GM18868 (cell line): ENCODE measurements at regions not wholly inside any gene's neighbourhood (a gene's known extent, or its start where the extent isn't known, plus 50 kb on each side); places are given as distances from the start of the nearest gene placed in this dataset.
"Not testable (repeated sequence)": the region's sequence is repeated elsewhere in the genome, so short reads cannot be mapped to it uniquely, and the experiment has no call there.

Experiments
- ATAC-seq: cut with Tn5 transposase; IDR thresholded peaks from one replicate; pipeline ENCODE4 v1.9.1; 2021; ENCODE audit warnings: mild to moderate bottlenecking, moderate library complexity; ENCODE audit not compliant: unreplicated experiment

GRCh38 chr14:29982171-29982570 lies 54.5 kb upstream of the PRKD1 start:
- ATAC-seq: no peak

DNA sequence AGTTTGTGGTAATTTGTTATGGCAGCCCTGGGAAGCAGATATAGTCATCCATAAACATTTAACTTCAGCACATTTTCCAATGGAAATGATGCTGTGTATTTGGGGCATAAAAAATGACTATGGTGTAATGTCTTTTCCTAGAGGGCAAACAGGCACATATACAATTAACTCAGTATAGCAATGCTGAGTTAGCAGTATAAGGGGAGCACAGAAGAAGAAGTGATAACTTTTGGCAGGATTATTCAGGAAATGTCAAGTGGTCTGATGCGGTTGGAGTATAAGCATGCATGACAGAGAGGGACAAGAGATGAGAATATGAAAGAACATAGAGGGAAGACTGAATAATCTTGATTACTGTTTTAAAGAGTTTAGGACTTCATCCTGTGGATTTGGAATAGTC lies 55.3 kb upstream of the PRKD1 start:
- no peak for ATAC-seq

DNA sequence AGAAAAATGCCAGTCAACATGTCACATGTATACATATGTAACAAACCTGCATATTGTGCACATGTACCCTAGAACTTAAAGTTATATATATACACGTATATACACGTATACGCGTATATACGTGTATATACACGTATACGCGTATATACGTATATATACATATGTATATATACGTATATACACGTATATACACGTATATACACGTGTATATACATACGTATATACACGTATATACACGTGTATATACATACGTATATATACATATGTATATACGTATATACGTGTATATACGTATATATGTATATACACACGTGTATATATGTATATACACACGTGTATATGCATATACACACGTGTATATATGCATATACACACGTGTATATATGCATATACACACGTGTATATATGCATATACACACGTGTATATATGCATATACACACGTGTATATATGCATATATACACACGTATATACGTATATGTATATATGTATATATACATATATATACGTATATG lies 62.8 kb upstream of the PRKD1 start:
- not testable (repeated sequence) for ATAC-seq

DNA sequence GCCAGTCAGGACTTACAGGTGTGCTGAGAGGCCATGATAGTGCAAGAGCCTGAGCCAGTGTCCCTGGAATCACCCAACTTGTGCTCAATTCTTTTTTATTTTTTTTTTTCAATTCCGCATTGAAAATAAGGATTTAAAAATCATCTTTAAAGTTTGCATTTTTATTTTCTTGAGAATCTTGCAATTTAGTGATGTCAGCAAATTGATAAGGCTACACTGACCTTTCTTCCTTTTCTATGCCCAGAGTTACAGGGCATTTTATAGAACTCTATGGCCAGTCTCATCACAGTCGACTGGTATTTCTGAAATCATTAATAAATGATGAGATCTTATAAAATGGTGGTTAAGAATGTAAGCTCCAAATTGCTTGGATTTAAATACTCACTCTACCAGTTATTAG lies 63.3 kb upstream of the PRKD1 start:
- no peak for ATAC-seq

- ATAC-seq: no peak
Measured at GRCh38 chr14:29993143-29993542, 65.5 kb upstream of the PRKD1 start.

- no peak for ATAC-seq
Measured at GRCh38 chr14:29999013-29999539, 71.4 kb upstream of the PRKD1 start.

DNA sequence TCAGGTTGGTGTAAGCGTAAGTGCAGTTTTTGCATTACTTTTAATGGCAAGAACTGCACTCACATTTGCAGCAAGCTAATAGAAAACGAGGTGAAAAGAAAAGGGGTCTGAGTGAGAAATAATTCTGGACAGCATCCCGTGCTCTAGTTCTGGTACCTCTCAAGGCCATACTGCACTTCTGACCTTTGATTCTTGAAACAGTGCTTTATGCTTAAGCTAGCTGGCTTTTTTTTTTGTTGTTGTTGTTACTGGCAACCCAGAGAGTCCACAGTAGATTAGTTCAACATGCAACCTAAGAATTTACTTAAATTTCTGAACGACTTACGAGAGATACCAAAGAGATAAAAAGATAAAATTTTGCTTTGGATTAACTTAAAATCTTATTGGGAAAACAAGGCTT lies 75.2 kb upstream of the PRKD1 start:
- ATAC-seq: no peak

GRCh38 chr14:30005114-30005808 lies 77.6 kb upstream of the PRKD1 start:
- peak; percentile 84 for ATAC-seq

DNA sequence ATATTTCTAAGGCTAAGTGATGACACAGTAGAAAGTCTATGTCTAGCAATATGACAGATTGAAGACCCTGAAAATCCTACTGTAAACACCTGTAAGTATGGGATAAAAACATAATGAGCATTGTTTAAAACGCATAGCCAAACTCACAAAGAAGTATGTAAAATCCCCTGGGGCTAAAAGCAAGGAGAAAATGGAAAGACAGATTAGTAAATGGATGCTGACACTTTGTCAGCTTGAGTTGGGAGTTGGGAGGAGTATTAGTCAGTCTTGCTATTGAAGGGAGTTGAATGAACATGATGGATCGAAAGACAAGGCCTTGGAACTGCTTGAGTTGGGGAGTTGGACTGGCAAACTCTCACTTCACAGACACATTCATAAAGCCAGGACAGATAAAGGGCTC lies 79.0 kb upstream of the PRKD1 start:
- no peak for ATAC-seq

DNA sequence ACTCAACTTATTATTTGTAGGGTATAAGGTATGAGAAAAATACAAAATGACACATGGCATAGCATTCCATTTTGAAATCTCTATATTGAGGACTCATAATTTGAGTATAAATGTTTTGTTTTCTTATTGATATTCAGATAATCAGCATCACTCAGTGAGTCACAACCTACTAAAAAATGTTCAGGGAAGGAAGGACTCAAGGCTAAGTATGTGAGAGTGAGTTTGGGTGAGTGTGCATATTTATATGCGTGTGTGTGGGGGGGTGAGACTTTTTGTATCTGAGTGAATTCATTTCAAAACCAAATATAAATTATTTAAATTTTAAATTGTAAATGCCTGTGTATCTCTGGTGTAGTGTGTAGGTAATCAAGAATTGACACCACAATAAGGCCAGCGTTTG lies 87.8 kb upstream of the PRKD1 start:
- no peak for ATAC-seq

DNA sequence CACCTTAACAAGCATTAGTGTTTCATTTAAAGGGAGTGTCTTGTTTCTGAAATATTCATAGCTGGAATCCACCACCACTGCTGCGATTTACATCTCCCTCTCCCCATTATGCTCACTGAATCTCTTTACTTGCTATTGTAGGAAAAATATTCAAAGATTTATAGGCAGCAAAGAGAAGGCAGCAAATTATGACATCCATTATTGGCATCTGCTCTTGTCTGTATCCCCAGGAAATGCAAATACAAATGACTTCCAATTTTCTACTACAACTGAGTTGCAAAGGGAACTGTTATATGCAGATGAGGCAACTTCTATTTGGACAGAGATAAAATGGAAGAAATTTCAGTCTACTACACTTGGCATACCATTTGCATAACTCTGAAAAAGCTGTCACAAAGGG lies 88.4 kb upstream of the PRKD1 start:
- ATAC-seq: no peak

- ATAC-seq: no peak
Measured at GRCh38 chr14:30017370-30017993, 89.8 kb upstream of the PRKD1 start.

- no peak for ATAC-seq
Measured at GRCh38 chr14:30020271-30020670, 92.6 kb upstream of the PRKD1 start.

DNA sequence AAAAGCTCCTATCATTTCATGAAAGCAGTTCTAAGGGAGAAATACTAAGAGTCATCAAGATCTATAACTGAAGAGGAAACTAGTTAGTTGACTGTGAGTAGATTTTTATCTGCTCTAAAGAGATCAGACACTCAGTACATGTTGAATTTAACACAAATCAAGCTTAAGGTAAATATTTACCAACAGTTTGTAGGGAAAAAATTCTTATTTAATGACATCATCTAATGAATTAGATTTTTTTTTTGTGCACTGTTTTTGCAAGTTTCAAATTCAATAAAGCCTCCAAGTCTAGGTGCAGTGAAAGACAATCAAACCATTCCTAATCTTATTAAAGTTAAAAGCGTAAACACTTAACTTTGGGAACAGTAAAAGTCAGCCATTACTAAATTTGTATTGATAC lies 93.0 kb upstream of the PRKD1 start:
- ATAC-seq: no peak

GRCh38 chr14:30023350-30023749 lies 95.7 kb upstream of the PRKD1 start:
- ATAC-seq: not testable (repeated sequence)

DNA sequence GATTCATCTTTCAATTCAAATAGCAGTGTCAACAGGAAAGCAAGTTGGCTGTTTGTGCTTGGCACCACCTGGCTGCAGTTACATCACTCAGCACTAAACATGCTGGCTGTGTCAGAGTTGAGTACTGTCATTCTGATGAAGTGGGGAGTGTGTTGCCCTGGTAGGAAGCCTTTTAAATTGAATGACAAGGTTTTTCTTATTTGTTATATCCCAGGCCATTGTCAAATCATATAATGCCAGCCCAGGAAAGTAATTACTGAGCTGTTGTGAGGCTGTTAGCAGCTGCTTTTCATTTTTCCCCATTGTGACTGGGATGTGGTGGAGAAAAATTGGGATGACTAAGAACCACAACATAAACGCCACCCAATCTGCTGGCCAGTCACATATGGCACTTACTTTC lies 106.5 kb upstream of the PRKD1 start:
- ATAC-seq: no peak

DNA sequence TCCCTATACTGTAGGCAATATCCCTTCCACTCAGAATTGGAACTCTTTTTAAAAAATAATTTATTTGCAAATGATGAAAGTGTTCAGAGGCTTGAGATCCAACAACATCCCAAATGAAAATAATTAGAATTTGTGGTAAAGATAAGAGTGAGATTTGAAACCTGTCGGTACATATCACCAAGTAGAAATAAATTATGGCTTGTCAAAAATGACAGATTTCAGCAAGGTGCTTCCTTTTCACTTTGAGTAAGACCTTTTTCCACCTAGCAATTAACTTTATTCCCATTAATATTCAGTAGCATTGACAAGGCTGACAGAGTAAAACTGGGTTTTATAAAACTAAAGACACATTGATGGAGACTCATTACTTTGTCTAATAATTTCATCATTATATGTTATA lies 107.7 kb upstream of the PRKD1 start:
- no peak for ATAC-seq

DNA sequence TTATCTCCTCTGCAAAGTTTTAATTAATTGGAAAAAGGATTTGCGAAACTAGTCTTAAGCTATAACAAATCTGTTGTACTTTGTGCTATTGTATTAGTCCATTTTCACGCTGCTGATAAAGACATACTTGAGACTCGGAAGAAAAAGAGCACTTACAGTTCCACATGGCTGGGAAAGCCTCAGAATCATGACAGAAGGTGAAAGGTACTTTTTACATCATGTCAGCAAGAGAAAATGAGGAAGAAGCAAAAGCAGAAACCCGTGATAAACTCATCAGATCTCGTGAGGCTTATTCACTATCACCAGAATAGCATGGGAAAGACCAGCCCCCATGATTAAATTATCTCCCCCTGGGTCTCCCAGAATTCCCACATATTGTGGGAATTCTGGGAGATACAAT lies 118.1 kb upstream of the PRKD1 start:
- ATAC-seq: peak; percentile 62

GRCh38 chr14:30053103-30053502 lies 125.5 kb upstream of the PRKD1 start:
- ATAC-seq: no peak

DNA sequence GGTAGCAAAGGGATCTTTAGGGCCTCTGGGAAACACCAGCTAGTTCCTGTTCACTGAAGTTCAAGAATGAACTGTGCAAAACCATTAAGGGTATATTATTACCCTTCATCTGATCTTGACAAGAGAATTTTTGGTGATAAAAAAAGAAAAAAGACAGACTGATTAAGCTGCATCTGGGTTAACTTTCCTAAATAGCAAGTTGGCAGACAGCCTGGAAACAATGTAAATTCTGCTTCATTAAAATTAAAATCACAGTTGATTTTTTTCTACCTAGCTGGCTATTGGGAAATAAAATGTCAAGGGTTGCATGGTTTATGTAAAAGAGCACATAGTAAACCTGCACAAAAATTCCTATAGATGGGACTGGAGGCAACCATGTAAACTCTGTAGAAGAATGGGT lies 126.6 kb upstream of the PRKD1 start:
- no peak for ATAC-seq

DNA sequence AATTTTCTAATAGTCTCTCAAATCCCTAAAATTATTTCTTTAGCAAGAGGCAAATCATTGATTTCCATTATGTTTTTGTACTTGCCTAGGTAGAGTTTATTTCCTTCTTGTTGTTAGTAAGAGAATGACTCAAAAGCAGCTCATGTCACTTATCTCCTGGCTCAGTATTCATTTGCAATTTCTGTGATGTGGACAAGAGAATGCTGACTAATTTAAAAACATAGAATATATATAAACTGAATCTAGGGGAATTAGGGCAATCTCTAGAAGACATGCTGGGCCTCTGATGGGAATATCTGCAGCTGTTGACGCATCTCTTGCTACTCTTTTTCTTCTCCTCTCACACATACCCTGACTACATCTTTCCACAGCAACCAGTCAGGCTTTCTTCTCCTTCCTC lies 130.8 kb upstream of the PRKD1 start:
- ATAC-seq: no peak

DNA sequence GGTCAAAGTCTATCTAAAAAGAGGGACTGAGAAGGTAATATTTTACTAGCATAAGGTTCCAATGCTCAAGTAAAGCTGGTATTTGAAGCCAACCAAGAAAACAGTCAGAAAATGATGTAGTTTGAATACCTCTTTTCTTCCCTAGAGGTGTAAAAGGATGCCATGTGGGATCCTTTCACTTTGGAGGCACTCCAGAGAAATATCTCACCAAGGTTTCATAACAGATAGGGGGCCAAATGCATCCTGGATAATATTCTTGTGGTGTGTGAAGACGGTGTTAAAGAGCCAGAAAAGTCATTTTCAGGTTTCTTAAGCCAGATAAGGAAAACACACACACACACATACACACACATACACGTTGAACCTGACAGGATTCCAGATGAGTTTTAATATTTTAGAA lies 136.1 kb upstream of the PRKD1 start:
- no peak for ATAC-seq
